Loucy (cell line): ENCODE measurements at regions not wholly inside any gene's neighbourhood (a gene's known extent, or its start where the extent isn't known, plus 50 kb on each side); places are given as distances from the start of the nearest gene placed in this dataset.

Experiments
- H2AFZ ChIP-seq: fragments of 200-600 bp; sonication (generic); 2 replicates; pipeline ENCODE4 v1.6.0; 2016; ENCODE audit warnings: antibody characterized with exemption, mild to moderate bottlenecking, low read length, moderate library complexity
- H3F3A ChIP-seq: fragments of 200-600 bp; 2 replicates; pipeline ENCODE4 v1.6.0; 2016; ENCODE audit warnings: antibody characterized with exemption, low read depth, mild to moderate bottlenecking
- H3K27me3 ChIP-seq: fragments of 200-600 bp; sonication (generic); 2 replicates; pipeline ENCODE4 v1.6.1; 2014; ENCODE audit warnings: low read length, mild to moderate bottlenecking; ENCODE audit not compliant: insufficient read depth, poor library complexity, severe bottlenecking
- H3K36me3 ChIP-seq: fragments of 200-600 bp; sonication (generic); 2 replicates; pipeline ENCODE4 v1.6.1; 2016; ENCODE audit warnings: low read length; ENCODE audit not compliant: insufficient read depth
- H3K4me1 ChIP-seq: fragments of 200-600 bp; sonication (generic); 2 replicates; pipeline ENCODE4 v1.5.1; 2014; ENCODE audit warnings: low read length, mild to moderate bottlenecking; ENCODE audit not compliant: insufficient read depth, poor library complexity, severe bottlenecking
- H3K4me2 ChIP-seq: fragments of 200-600 bp; sonication (generic); 2 replicates; pipeline ENCODE4 v1.6.0; 2014; ENCODE audit warnings: antibody characterized with exemption, low read length, low read depth, mild to moderate bottlenecking; ENCODE audit not compliant: poor library complexity, severe bottlenecking
- H3K4me3 ChIP-seq: fragments of 200-600 bp; sonication (generic); 2 replicates; pipeline ENCODE4 v1.5.1; 2014; ENCODE audit warnings: low read length, mild to moderate bottlenecking, mixed read lengths; ENCODE audit not compliant: poor library complexity, severe bottlenecking
- H3K79me2 ChIP-seq: fragments of 200-600 bp; sonication (generic); 2 replicates; pipeline ENCODE4 v1.6.1; 2014; ENCODE audit warnings: low read length; ENCODE audit not compliant: insufficient read depth
- H3K9ac ChIP-seq: fragments of 200-600 bp; sonication (generic); 2 replicates; pipeline ENCODE4 v1.6.0; 2014; ENCODE audit warnings: mild to moderate bottlenecking, low read depth, low read length, moderate library complexity; ENCODE audit not compliant: poor library complexity, severe bottlenecking
- H3K9me2 ChIP-seq: fragments of 200-600 bp; sonication (generic); replicated peaks from 2 replicates; pipeline ENCODE4 v1.6.1; 2016; ENCODE audit warnings: low read depth, low read length, mixed read lengths
- H3K9me3 ChIP-seq: fragments of 200-600 bp; sonication (generic); 2 replicates; pipeline ENCODE4 v1.6.1; 2014; ENCODE audit warnings: mild to moderate bottlenecking, antibody characterized with exemption, low read length, low read depth; ENCODE audit not compliant: insufficient read depth
- H4K20me1 ChIP-seq: fragments of 200-600 bp; sonication (generic); 2 replicates; pipeline ENCODE4 v1.6.0; 2014; ENCODE audit warnings: antibody characterized with exemption, low read length, mild to moderate bottlenecking; ENCODE audit not compliant: insufficient read depth, poor library complexity, severe bottlenecking
- EZH2phosphoT487 ChIP-seq: fragments of 200-600 bp; IDR thresholded peaks from 2 replicates; pipeline ENCODE4 v1.6.1; 2018; ENCODE audit warnings: antibody characterized with exemption, mild to moderate bottlenecking, moderate library complexity, borderline replicate concordance
- TF ChIP-seq, protein P1 (sequence below): fragments of 200-600 bp; sonication (generic); conservative IDR thresholded peaks from 2 replicates; pipeline ENCODE4 v1.5.1; 2014; ENCODE audit warnings: mild to moderate bottlenecking, antibody characterized with exemption, low read length

DNA sequence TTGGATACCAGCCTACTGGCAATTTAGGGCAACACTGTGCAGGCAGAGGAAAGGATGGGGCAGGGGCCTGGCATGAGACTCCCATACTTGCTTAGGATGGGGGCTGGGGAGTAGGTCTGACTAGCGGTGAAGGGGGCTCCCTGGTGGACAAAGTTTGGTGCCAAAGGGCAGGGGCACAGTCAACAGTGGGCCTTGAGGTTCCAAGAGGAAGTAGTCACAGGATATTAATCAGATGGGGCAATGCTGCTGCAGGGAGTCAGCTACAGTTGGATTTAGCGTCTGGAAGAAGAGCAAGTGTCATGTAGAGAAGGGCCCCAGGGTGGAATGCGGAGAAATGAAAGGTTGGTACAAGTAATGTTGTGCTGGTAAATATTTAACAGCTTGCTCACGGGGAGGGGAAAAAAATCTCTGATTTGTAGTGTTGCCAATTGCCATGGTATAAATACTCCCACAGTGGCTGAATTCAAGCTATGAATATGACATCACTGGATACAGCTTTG, 139.4 kb downstream of the PJA1 start:
- Histone ChIP-seq H3K4me3 (no peak overlapping the region), H4K20me1 (no peaks in the 10 kb centered on the region), H3K4me1 (peaks cover 14% of the 10 kb centered on the region), H3K79me2 (no peaks in the 10 kb centered on the region), H3F3A (no peaks in the 10 kb centered on the region), H3K36me3 (no peaks in the 10 kb centered on the region), H2AFZ (no peak overlapping the region), H3K27me3 (no peaks in the 10 kb centered on the region), H3K9me3 (no peaks in the 10 kb centered on the region), H3K4me2 (no peak overlapping the region), H3K9ac (no peak overlapping the region), H3K9me2 (no peaks in the 10 kb centered on the region)
- TF ChIP-seq EZH2phosphoT487, result no peak
- TF ChIP-seq, protein P1, sequence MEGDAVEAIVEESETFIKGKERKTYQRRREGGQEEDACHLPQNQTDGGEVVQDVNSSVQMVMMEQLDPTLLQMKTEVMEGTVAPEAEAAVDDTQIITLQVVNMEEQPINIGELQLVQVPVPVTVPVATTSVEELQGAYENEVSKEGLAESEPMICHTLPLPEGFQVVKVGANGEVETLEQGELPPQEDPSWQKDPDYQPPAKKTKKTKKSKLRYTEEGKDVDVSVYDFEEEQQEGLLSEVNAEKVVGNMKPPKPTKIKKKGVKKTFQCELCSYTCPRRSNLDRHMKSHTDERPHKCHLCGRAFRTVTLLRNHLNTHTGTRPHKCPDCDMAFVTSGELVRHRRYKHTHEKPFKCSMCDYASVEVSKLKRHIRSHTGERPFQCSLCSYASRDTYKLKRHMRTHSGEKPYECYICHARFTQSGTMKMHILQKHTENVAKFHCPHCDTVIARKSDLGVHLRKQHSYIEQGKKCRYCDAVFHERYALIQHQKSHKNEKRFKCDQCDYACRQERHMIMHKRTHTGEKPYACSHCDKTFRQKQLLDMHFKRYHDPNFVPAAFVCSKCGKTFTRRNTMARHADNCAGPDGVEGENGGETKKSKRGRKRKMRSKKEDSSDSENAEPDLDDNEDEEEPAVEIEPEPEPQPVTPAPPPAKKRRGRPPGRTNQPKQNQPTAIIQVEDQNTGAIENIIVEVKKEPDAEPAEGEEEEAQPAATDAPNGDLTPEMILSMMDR, result no peak

DNA sequence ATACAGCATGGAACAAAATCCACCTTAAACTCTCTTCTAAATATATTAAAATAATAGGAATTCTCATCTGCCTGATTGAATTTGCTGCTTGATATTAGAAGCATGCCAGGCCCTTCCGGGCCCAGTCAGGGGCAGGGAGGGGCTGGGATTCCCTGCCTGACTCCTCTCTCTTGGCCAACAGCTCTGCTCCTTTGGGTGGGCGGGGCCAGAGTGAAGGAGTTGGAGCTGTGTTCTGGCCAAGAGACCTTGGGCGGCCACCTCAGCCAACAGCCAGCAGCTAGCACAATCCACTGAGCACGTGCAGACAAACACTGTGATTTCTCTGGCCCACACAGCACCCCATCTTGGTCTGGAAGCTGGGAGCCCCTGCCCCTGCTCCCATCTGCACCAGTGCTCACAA, 140.3 kb downstream of the PJA1 start:
- no peak overlapping the region for H2AFZ ChIP-seq
- H3K27me3 ChIP-seq, result no peaks in the 10 kb centered on the region
- no peaks in the 10 kb centered on the region for H3K9me3 ChIP-seq
- H3K9ac ChIP-seq, result no peak overlapping the region
- H3K79me2 ChIP-seq, result no peaks in the 10 kb centered on the region
- H3K4me1 ChIP-seq, result peaks cover 14% of the 10 kb centered on the region
- H3K4me3 ChIP-seq, result no peak overlapping the region
- H3K9me2 ChIP-seq, result no peaks in the 10 kb centered on the region
- no peaks in the 10 kb centered on the region for H4K20me1 ChIP-seq
- TF ChIP-seq, protein P1, result no peak
- TF ChIP-seq EZH2phosphoT487, result no peak
- no peak overlapping the region for H3K4me2 ChIP-seq
- H3F3A ChIP-seq, result no peaks in the 10 kb centered on the region
- H3K36me3 ChIP-seq, result no peaks in the 10 kb centered on the region

- Histone ChIP-seq H3K27me3 (no peaks in the 10 kb centered on the region), H3K79me2 (no peaks in the 10 kb centered on the region), H3K36me3 (no peaks in the 10 kb centered on the region), H3K9me2 (no peaks in the 10 kb centered on the region), H3K4me1 (peaks cover 17% of the 10 kb centered on the region), H4K20me1 (no peaks in the 10 kb centered on the region), H3K4me2 (no peak overlapping the region), H3K9ac (no peak overlapping the region), H3F3A (no peaks in the 10 kb centered on the region), H2AFZ (no peak overlapping the region), H3K9me3 (no peaks in the 10 kb centered on the region), H3K4me3 (no peak overlapping the region)
- no peak for TF ChIP-seq EZH2phosphoT487
- TF ChIP-seq, protein P1, result no peak
Measured at GRCh38 chrX:69024161-69024736, 141.0 kb downstream of the PJA1 start.
